GM12872 (cell line): ENCODE measurements at regions not wholly inside any gene's neighbourhood (a gene's known extent, or its start where the extent isn't known, plus 50 kb on each side); places are given as distances from the start of the nearest gene placed in this dataset.

ENCODE experiments used
- CTCF ChIP-seq: IDR thresholded peaks from 3 replicates; pipeline ENCODE4 v1.5.1; 2011; ENCODE audit warnings: low read depth, mild to moderate bottlenecking, low read length, moderate library complexity; ENCODE audit not compliant: insufficient read depth

- TF ChIP-seq CTCF: no peak
Observed at GRCh38 chr3:170734043-170734734, 135.8 kb downstream of the RPL22L1 start.

- TF ChIP-seq CTCF: no peak
Observed at GRCh38 chr3:170732660-170733245, 137.2 kb downstream of the RPL22L1 start.

GRCh38 chr3:170731281-170731680, 138.7 kb downstream of the RPL22L1 start:
- no peak for TF ChIP-seq CTCF

GRCh38 chr3:170730071-170730812, 139.8 kb downstream of the RPL22L1 start:
- no peak for TF ChIP-seq CTCF

GRCh38 chr3:170728181-170728580, 141.8 kb downstream of the RPL22L1 start:
- TF ChIP-seq CTCF: no peak

- no peak for TF ChIP-seq CTCF
Observed at GRCh38 chr3:170727754-170728153, 141.9 kb upstream of the SLC7A14 start.

GRCh38 chr3:170726976-170727661, 141.2 kb upstream of the SLC7A14 start:
- no peak for TF ChIP-seq CTCF
